Endothelial cell of hepatic sinusoid (primary cell): ENCODE measurements at regions not wholly inside any gene's neighbourhood (a gene's known extent, or its start where the extent isn't known, plus 50 kb on each side); places are given as distances from the start of the nearest gene placed in this dataset.

Source experiments
- in situ Hi-C: cut with HindIII; loops from 2 replicates; pipeline ENCODE4 v1.10.0; 2017; ENCODE audit warnings: low sequenced_read_pairs

DNA sequence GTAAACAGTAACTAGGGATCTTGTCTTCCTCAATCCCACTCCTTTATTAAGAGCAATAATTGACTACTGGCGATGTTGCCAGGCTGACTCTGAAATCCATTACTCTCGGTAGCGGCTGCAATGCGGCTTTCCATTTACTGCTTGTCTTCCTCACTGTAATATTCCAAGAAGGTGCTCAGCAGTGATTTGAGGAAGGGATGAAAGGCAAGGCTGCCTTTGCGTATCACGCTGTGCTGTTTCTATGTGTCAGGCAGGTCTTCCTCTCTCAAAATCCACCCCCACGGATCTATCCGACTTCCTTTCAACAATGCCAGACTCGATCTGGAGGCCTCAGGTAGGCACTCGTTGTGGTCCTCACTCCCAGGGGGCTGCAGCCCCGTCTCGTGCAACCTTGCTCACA lies 261.4 kb upstream of the CDH4 start:
- in situ Hi-C loops, result no loop called here

DNA sequence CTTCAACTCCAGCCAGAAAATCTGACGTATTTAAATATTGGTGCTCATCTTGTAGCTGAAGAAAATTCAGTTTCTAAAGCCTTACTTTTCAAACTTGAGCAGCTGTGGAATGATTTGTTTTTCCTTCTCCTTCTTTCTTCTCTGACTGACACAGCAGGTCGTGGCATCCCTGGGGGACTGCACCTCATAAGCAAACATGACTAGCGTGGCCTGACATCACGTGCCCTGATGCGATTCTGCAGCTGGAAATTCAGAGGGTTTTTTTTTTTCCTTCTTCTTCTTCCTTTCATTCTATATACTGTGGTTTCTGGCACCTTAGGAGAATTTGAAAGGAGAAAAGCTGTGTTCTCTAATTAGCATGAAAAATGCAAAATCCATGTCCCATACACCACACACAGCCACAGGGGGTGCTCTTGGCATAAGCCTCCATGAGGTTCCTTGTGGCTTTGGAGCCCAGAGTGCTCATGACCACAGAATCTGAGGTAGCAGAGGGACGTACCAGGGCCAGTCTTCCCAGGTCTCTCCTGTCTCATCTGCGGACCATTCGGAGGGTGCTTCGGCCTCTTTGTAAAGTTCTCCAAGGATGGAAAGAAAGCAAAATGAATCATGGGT lies 258.5 kb upstream of the CDH4 start:
- in situ Hi-C loops, result no loop called here

GRCh38 chr20:60999250-60999649 lies 252.8 kb upstream of the CDH4 start:
- in situ Hi-C loops, result no loop called here

- in situ Hi-C loops, result no loop called here
Measured at GRCh38 chr20:61002090-61002489, 250.0 kb upstream of the CDH4 start.

- in situ Hi-C loops, result no loop called here
Measured at GRCh38 chr20:61014491-61014890, 237.6 kb upstream of the CDH4 start.

GRCh38 chr20:61015602-61016001 lies 236.5 kb upstream of the CDH4 start:
- in situ Hi-C loops, result no loop called here

- in situ Hi-C loops, result no loop called here
Measured at GRCh38 chr20:61019322-61019721, 232.7 kb upstream of the CDH4 start.

GRCh38 chr20:61023612-61024011 lies 228.4 kb upstream of the CDH4 start:
- in situ Hi-C loops, result no loop called here

- in situ Hi-C loops, result no loop called here
Measured at GRCh38 chr20:61024390-61024789, 227.7 kb upstream of the CDH4 start.

GRCh38 chr20:61025536-61025935 lies 226.5 kb upstream of the CDH4 start:
- in situ Hi-C loops, result no loop called here

DNA sequence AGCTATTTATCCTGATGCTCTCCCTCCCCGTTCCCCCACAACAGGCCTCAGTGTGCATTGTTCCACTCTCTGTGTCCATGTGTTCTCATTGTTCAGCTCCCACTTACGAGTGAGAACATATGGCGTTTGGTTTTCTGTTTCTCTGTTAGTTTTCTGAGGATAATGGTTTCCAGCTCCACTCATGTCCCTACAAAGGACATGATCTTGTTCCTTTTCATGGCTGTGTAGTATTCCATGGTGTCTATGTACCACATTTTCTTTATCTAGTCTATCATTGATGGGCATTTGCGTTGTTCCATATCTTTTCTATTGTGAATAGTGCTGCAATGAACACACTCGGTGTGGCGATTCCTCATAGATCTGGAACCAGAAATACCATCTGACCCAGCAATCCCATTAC lies 225.9 kb upstream of the CDH4 start:
- in situ Hi-C loops, result no loop called here

DNA sequence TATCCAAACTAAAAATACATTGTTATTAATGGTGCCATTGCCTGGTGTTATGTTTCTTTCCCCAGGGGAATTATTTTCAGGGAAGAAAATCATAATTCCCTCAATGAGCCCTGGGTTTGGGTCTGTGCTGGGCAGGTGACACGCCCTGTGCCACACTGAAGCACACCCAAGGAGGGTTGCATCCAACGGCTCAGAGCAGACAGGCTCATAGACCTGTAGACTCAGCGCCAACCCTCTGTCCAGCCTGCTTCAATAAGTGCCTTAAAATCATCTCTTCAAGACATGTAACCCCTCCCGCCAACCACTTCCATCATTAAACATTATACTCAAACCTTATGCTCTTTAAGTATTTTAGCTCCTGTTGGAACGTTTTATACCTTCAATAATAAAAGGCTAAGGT lies 225.3 kb upstream of the CDH4 start:
- in situ Hi-C loops, result no loop called here

DNA sequence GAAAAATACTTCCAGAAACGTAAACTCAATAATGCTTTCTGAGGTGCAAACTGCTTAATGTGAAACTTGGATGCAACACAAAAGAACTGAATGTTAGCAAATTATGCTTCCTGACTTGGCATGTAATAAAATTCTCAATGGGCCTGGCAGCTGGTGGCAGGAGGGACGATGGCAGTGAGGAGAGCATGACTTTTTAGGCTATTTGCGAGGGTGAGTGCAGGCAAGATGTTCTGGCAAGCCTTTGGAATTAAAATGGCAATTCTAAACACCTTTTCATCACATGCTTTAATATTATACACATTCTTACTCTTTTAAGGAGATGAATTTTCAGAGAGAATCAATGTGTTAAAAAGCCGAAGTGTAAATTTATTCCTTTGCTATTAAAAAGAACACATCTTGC lies 224.8 kb upstream of the CDH4 start:
- in situ Hi-C loops, result no loop called here

DNA sequence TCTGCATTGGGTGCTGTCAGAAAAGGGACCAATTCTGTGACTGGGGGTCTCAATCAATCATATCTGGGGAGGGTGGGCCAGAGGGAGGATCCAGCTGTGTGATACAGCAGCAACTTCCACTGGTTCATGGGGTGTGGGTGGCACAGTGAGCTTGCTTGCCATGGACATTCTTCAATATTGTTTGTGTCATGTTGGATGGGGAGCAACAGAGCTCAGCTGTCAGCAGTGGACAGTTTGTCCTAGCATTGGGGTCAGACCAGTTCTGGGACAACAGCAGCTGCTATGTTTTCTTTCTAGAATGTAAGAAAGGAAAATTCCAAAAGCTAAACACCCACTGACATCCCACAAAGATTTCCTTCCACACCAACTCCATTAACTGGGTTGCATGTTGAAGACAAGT lies 221.9 kb upstream of the CDH4 start:
- in situ Hi-C loops, result no loop called here

DNA sequence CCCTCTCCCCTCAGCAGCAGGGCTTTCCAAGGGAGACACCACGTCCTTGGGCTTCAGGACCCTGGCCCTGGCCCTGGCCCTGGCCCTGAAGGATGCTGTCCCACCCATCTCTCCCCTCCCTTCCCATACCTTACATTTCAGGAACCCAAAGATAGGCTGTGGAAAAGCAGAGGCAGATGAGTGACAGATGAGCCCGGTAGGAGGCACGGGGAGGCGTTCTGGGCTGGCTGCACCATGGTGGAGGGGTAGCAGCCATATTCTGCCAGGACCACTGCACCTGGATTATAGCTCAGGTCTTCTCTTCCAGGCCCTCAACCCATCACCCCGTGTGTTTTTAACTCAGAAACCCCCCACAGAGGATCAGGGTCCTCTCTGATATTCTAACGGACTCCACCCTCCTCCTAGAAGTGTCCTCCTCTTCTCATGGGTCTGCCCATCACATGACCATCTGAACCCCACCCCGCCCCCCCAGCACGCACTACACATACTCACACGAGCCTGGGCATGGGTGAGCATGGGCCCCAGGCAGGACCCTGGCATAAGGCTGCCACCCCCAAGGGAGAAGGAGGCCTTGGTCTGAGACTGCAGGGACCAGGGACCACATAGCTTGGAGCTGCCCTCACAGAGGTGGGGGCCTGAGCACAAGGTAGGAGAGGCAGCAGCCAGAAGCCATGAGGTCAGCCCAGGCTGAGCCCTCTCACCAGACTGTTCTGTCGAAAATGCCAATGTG lies 220.8 kb upstream of the CDH4 start:
- in situ Hi-C loops, result no loop called here

DNA sequence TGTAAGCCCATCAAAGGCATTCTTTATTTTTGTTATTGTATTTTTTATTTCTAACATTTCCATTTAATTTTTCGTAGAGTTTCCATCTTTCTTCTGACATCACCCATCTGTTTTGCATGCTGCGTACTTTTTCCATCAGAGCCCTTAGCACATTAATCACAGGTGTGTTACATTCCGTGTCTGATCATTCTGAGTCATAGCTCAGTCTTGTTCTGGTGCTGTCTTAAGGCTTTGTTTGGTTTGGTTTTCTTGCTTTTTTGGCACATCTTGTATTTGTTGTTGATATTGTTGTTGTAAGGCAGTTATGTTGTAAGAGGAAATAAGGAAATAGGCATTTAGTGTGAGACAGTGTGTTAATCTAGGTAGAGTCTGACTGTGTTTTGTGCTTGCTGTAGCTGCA lies 214.6 kb upstream of the CDH4 start:
- in situ Hi-C loops, result no loop called here

- in situ Hi-C loops, result no loop called here
Measured at GRCh38 chr20:61041481-61041880, 210.6 kb upstream of the CDH4 start.

DNA sequence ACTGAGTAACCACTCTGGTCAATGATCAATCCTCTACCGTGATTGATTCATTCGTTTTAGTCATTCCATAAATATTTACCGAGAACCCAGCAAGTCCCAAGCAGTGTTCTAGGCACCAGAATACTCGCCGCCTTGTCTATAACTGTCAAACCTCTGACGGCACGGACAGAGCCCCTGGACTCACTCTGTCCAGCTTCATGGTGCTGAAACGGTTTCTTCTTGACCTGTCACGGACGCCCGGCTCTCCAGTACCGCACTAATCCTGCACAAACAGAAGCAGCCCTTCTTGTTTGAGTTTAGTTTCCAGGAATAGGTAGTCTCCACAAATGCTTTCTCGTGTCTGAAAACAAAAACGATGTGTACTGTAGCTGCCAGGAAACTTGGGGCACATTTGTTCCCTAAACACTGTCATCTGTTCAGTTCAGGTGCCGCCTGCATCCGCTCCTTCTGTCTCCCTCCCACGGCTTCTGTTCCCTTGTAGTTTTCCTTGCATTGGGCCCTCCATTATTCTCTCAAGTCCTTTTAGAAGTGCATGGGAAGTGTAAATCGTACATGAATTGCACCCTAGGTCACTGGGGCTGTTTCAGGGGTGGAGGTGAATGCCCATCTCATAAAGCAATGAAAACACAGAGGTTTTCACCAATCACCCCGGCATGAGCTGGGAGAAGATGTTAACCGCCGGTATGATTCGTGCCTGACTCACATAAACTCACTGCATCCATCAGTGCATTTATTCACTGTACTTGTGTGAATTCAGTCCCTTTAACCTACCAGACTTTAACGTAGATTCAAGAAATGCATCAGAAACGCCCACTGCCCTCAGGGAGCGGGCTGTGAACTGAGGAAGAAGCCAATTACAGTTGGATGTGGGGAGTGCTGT lies 209.3 kb upstream of the CDH4 start:
- in situ Hi-C loops, result no loop called here

DNA sequence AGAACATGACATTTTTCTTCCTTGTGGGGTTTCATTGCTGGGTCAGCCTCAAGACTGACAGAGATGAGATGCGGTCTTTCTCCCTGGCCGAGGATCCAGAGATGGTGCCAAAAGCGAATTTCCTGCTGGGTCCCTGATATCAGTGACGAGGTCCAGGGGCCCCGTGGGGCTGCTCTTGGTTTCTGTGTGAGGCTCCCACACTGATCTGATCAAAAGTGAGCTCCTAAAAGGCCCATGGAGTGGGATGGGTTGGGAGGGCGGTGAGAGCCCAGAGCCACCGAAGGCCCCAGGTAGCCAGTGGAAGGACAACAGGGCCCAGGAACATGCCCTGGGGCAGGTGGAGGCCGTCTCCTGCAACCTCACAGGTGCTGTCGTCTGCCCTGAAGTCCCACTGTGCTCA lies 208.4 kb upstream of the CDH4 start:
- in situ Hi-C loops, result no loop called here

DNA sequence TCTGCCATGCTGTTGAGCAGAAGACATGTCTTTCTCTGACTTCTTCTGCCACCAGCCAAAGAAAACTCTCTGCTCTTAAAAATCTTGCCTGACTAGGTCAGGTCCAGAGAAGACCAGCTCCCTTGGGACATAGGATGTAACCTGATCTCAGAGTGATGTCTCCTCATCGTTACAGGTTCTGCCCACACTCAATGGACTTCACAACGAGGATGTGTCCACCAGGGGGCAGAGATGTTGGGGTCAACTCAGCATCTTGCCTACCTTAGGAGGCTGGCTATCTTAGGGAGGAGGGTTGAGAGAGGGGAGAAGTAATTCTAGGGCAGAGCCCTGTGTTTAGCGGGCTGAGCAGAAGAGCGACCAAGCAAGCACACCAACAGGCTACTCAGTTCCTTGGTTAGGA lies 207.6 kb upstream of the CDH4 start:
- in situ Hi-C loops, result no loop called here

DNA sequence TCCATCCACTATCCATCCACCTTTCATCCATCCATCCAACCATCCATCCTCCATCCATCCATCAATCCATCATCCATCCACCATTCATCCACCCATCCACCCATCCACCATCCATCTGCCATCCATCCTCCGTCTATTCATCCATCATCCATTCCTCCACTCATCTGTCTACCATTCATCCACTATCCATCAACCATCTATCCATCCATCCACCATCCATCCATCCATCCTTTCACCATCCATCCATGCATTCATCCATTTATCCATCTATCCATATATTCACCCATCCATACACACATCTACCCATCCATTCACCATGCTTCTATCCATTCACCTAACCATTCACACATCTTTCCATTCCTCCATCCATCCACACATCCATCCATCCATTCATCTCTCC lies 207.0 kb upstream of the CDH4 start:
- in situ Hi-C loops, result no loop called here
